Transverse colon (tissue), 4 donors: ENCODE measurements at regions not wholly inside any gene's neighbourhood (a gene's known extent, or its start where the extent isn't known, plus 50 kb on each side); places are given as distances from the start of the nearest gene placed in this dataset.

Experiments
- DNase-seq: peaks from one replicate; pipeline ENCODE4 v3.0.0-alpha.2; 2019
- H3K27ac ChIP-seq, 4 donors: fragments of 200-600 bp; sonication (generic); 2 replicates each; pipeline ENCODE4 v1.5.1; 2016 to 2018; ENCODE audit warnings: inconsistent platforms in 4 of 4
- H3K27me3 ChIP-seq: fragments of 200-600 bp; sonication (generic); 2 replicates; pipeline ENCODE4 v1.5.1; 2017; ENCODE audit warnings: inconsistent platforms
- H3K36me3 ChIP-seq, 4 donors: fragments of 200-600 bp; sonication (generic); 2 replicates each; pipeline ENCODE4 v1.5.1; 2017 to 2019; ENCODE audit warnings: inconsistent platforms in 4 of 4
- H3K4me1 ChIP-seq, 4 donors: fragments of 200-600 bp; sonication (generic); 2 replicates each; pipeline ENCODE4 v1.5.1; 2017 to 2020; ENCODE audit warnings: inconsistent platforms in 4 of 4
- H3K4me3 ChIP-seq, 4 donors: fragments of 200-600 bp; sonication (generic); 1 replicate in 1 of 4; 2 replicates in 3 of 4; pipeline versions ENCODE4 v1.5.1 to v1.6.1; 2017 to 2019; ENCODE audit warnings: inconsistent platforms in 4 of 4
- H3K9me3 ChIP-seq, 2 donors: fragments of 200-600 bp; sonication (generic); 2 replicates each; pipeline ENCODE4 v1.5.1; 2017 to 2019; ENCODE audit warnings: inconsistent platforms in 2 of 2
- CTCF ChIP-seq, 5 experiments: fragments of 200-600 bp in 3 of 5; fragments of 450-650 bp in 2 of 5; sonication (generic) in 3 of 5; IDR thresholded peaks; 1 replicate in 2 of 5; 2 replicates in 3 of 5; pipeline ENCODE4 v1.5.1; 2016 to 2017; ENCODE audit warnings: antibody characterized with exemption in 5 of 5, inconsistent platforms in 3 of 5, mild to moderate bottlenecking in 2 of 5, moderate library complexity in 1 of 5
- EP300 ChIP-seq: sonication (generic); formaldehyde crosslinking; IDR thresholded peaks from one replicate; pipeline ENCODE4 v1.6.1; 2017; ENCODE audit warnings: antibody characterized with exemption, low read depth
- POLR2A ChIP-seq: fragments of 450-650 bp; IDR thresholded peaks from one replicate; pipeline ENCODE4 v1.6.1; 2016; ENCODE audit warnings: antibody characterized with exemption, mild to moderate bottlenecking, moderate library complexity
- POLR2AphosphoS5 ChIP-seq, 3 donors: sonication (generic); formaldehyde crosslinking; IDR thresholded peaks; one replicate each; pipeline ENCODE4 v1.6.1; 2016; ENCODE audit warnings: antibody characterized with exemption in 3 of 3
- WGBS, 2 donors: methylation state at CpG; one replicate each; pipeline ENCODE4 v1.1.5; 2018; ENCODE audit warnings: low coverage in 1 of 2; 5-methylcytosine and 5-hydroxymethylcytosine counted together
- in situ Hi-C, 4 donors: fragments of 200-750 bp; cut with MboI; loops; one replicate each; pipeline versions ENCODE4 v1.15.0 to v1.15.1; 2017; ENCODE audit warnings: low sequenced_read_pairs in 3 of 4, low pct_ligation_motif_present in 1 of 4, low pct_unique_long_range_greater_than_20kb in 1 of 4
- intact Hi-C: fragments of 100-400 bp; cut with DNase I; formaldehyde crosslinking; loops from one replicate; pipeline ENCODE4 v1.15.1; 2023; ENCODE audit warnings: low total_unique reads

- in situ Hi-C loops (no loop called here), intact Hi-C loops (no loop called here)
- TF ChIP-seq CTCF (IDR thresholded peaks at IDR 0.05), result no peak
- no peak for TF ChIP-seq POLR2A
- no peak for TF ChIP-seq EP300
- TF ChIP-seq POLR2AphosphoS5 (IDR thresholded peaks at IDR 0.05), result no peak
- Histone ChIP-seq H3K4me3 (no peak overlapping the region), H3K27ac (no peak overlapping the region), H3K4me1 (no peaks in the 10 kb centered on the region), H3K27me3 (no peaks in the 10 kb centered on the region), H3K9me3 (no peaks in the 10 kb centered on the region), H3K36me3 (no peaks in the 10 kb centered on the region)
- no peak for DNase-seq
- 70% methylated on average over 12 of the region's 12 CpGs; no CpG with 5 or more reads in 1 of the 2 donors for WGBS, 2 donors
These were observed 782.4 kb downstream of the BRD1 start for GRCh38 chr22:49045276-49045675.

GRCh38 chr22:49044776-49045175, 782.9 kb downstream of the BRD1 start:
- intact Hi-C loops, result no loop called here
- Histone ChIP-seq H3K9me3 (no peaks in the 10 kb centered on the region), H3K4me1 (no peaks in the 10 kb centered on the region), H3K36me3 (no peaks in the 10 kb centered on the region), H3K27ac (no peak overlapping the region), H3K27me3 (no peaks in the 10 kb centered on the region), H3K4me3 (no peak overlapping the region)
- in situ Hi-C loops, result no loop called here
- TF ChIP-seq POLR2AphosphoS5 (IDR thresholded peaks at IDR 0.05) (no peak), EP300 (no peak), POLR2A (no peak), CTCF (IDR thresholded peaks at IDR 0.05) (no peak)
- 80% methylated on average over 12 of the region's 12 CpGs; no CpG with 5 or more reads in 1 of the 2 donors for WGBS, 2 donors
- no peak for DNase-seq

- H3K4me1 ChIP-seq, result no peaks in the 10 kb centered on the region
- intact Hi-C loops (no loop called here), in situ Hi-C loops (no loop called here)
- no peak overlapping the region for H3K4me3 ChIP-seq
- DNase-seq, result no peak
- no peaks in the 10 kb centered on the region for H3K9me3 ChIP-seq
- H3K36me3 ChIP-seq, result no peaks in the 10 kb centered on the region
- WGBS, 2 donors, result 66% methylated on average over 15 of the region's 16 CpGs; no CpG with 5 or more reads in 1 of the 2 donors
- no peaks in the 10 kb centered on the region for H3K27me3 ChIP-seq
- no peak overlapping the region for H3K27ac ChIP-seq
- TF ChIP-seq CTCF (IDR thresholded peaks at IDR 0.05) (no peak), POLR2AphosphoS5 (IDR thresholded peaks at IDR 0.05) (no peak), POLR2A (no peak), EP300 (no peak)
These were observed 783.6 kb downstream of the BRD1 start for GRCh38 chr22:49044091-49044490.

GRCh38 chr22:49042877-49043859, 784.5 kb downstream of the BRD1 start:
- H3K27ac ChIP-seq, result no peak overlapping the region
- 67 to 72% methylated on average over 14 to 26 of the region's 28 CpGs for WGBS, 2 donors
- no peaks in the 10 kb centered on the region for H3K9me3 ChIP-seq
- no peak for DNase-seq
- in situ Hi-C loops, result no loop called here
- no peaks in the 10 kb centered on the region for H3K4me1 ChIP-seq
- H3K27me3 ChIP-seq, result no peaks in the 10 kb centered on the region
- H3K36me3 ChIP-seq, result no peaks in the 10 kb centered on the region
- intact Hi-C loops, result no loop called here
- TF ChIP-seq POLR2A, result no peak
- TF ChIP-seq POLR2AphosphoS5 (IDR thresholded peaks at IDR 0.05), result no peak
- TF ChIP-seq CTCF (IDR thresholded peaks at IDR 0.05), result no peak
- no peak for TF ChIP-seq EP300
- no peak overlapping the region for H3K4me3 ChIP-seq
